Neural progenitor cell (in vitro differentiated cells): ENCODE measurements at regions not wholly inside any gene's neighbourhood (a gene's known extent, or its start where the extent isn't known, plus 50 kb on each side); places are given as distances from the start of the nearest gene placed in this dataset.
"Not testable (repeated sequence)": the region's sequence is repeated elsewhere in the genome, so short reads cannot be mapped to it uniquely, and the experiment has no call there.

Experiments used
- DNase-seq: peaks from one replicate; pipeline ENCODE4 v3.0.0-alpha.2; 2016; ENCODE audit warnings: low spot score
- H2AFZ ChIP-seq: fragments of 200-600 bp; sonication (generic); replicated peaks from 2 replicates; pipeline ENCODE4 v1.6.1; 2016; ENCODE audit warnings: antibody characterized with exemption
- H3F3A ChIP-seq: fragments of 200-600 bp; sonication (generic); 2 replicates; pipeline ENCODE4 v1.6.1; 2016; ENCODE audit warnings: antibody characterized with exemption, low read depth
- H3K27ac ChIP-seq: fragments of 200-600 bp; sonication (generic); 2 replicates; pipeline ENCODE4 v1.5.1; 2016; ENCODE audit warnings: mild to moderate bottlenecking
- H3K27me3 ChIP-seq: fragments of 200-600 bp; sonication (generic); 2 replicates; pipeline ENCODE4 v1.6.1; 2016; ENCODE audit warnings: mild to moderate bottlenecking, moderate library complexity
- H3K36me3 ChIP-seq: fragments of 200-600 bp; sonication (generic); 2 replicates; pipeline ENCODE4 v1.5.1; 2016
- H3K4me1 ChIP-seq: fragments of 200-600 bp; sonication (generic); 2 replicates; pipeline ENCODE4 v1.6.1; 2016; ENCODE audit warnings: mixed run types
- H3K4me2 ChIP-seq: fragments of 200-600 bp; sonication (generic); 2 replicates; pipeline ENCODE4 v1.6.1; 2016
- H3K4me3 ChIP-seq: fragments of 200-600 bp; sonication (generic); 2 replicates; pipeline ENCODE4 v1.5.1; 2016
- H3K79me2 ChIP-seq: fragments of 200-600 bp; sonication (generic); 2 replicates; pipeline ENCODE4 v1.6.1; 2016; ENCODE audit warnings: low read depth
- H3K9ac ChIP-seq: fragments of 200-600 bp; sonication (generic); 2 replicates; pipeline ENCODE4 v1.6.1; 2016
- H3K9me3 ChIP-seq: fragments of 200-600 bp; sonication (generic); 2 replicates; pipeline ENCODE4 v1.5.1; 2016; ENCODE audit warnings: low read depth
- H4K20me1 ChIP-seq: fragments of 200-600 bp; sonication (generic); 2 replicates; pipeline ENCODE4 v1.6.1; 2016; ENCODE audit warnings: low read depth
- H3K27ac Mint-ChIP-seq: 3 replicates; pipeline ENCODE4 v1.8.0; 2021; ENCODE audit warnings: mixed read lengths
- H3K27me3 Mint-ChIP-seq: 2 replicates; pipeline ENCODE4 v1.8.0; 2022; ENCODE audit warnings: low read depth, mild to moderate bottlenecking, inconsistent platforms, moderate library complexity, mixed read lengths; ENCODE audit not compliant: insufficient read depth
- H3K36me3 Mint-ChIP-seq: 3 replicates; pipeline ENCODE4 v1.8.0; 2021; ENCODE audit warnings: mixed read lengths
- H3K4me1 Mint-ChIP-seq: 3 replicates; pipeline ENCODE4 v1.8.0; 2021; ENCODE audit warnings: mixed read lengths
- H3K4me3 Mint-ChIP-seq: 3 replicates; pipeline ENCODE4 v1.8.0; 2021; ENCODE audit warnings: mild to moderate bottlenecking, moderate library complexity, mixed read lengths
- H3K9me3 Mint-ChIP-seq: 3 replicates; pipeline ENCODE4 v1.8.0; 2020; ENCODE audit warnings: mixed read lengths
- CTCF ChIP-seq: fragments of 200-600 bp; sonication (generic); IDR thresholded peaks from 2 replicates; pipeline ENCODE4 v1.5.1; 2017; ENCODE audit warnings: antibody characterized with exemption, mild to moderate bottlenecking
- EZH2 ChIP-seq: fragments of 200-600 bp; sonication (generic); IDR thresholded peaks from 2 replicates; pipeline ENCODE4 v1.6.1; 2017; ENCODE audit warnings: antibody characterized with exemption, mild to moderate bottlenecking, moderate library complexity
- EZH2phosphoT487 ChIP-seq: fragments of 200-600 bp; sonication (generic); IDR thresholded peaks from 2 replicates; pipeline ENCODE4 v1.6.1; 2017; ENCODE audit warnings: antibody characterized with exemption

GRCh38 chr2:161513295-161514032 lies 97.4 kb downstream of the TBR1 start:
- H3K4me3 ChIP-seq, H3K9ac ChIP-seq, H3K79me2 ChIP-seq, H3K4me1 ChIP-seq, H3K4me2 ChIP-seq, H3K36me3 Mint-ChIP-seq, H3K27me3 Mint-ChIP-seq, H3F3A ChIP-seq, H3K36me3 ChIP-seq, H3K27ac ChIP-seq, H3K27me3 ChIP-seq, H3K4me3 Mint-ChIP-seq, H3K9me3 ChIP-seq, H3K4me1 Mint-ChIP-seq, H4K20me1 ChIP-seq, H2AFZ ChIP-seq: not testable (repeated sequence)
- H3K9me3 Mint-ChIP-seq, result peaks cover 20% of the 10 kb centered on the region
- DNase-seq, result peak; percentile 82
- peak overlapping the region; percentile 70 for H3K27ac Mint-ChIP-seq

- Histone ChIP-seq H3K9ac (no peak overlapping the region), H3K4me2 (no peak overlapping the region), H4K20me1 (no peaks in the 10 kb centered on the region), H3K79me2 (no peaks in the 10 kb centered on the region), H3K27me3 (no peaks in the 10 kb centered on the region), H3K36me3 (no peaks in the 10 kb centered on the region), H3F3A (no peaks in the 10 kb centered on the region), H3K27ac (no peak overlapping the region), H3K9me3 (no peaks in the 10 kb centered on the region), H3K4me3 (no peak overlapping the region), H2AFZ (no peak overlapping the region), H3K4me1 (no peaks in the 10 kb centered on the region)
- TF ChIP-seq EZH2phosphoT487, result no peak
- no peak for TF ChIP-seq EZH2
- no peak for TF ChIP-seq CTCF
- H3K9me3 Mint-ChIP-seq, result peaks cover 13% of the 10 kb centered on the region
- no peak for DNase-seq
- H3K27me3 Mint-ChIP-seq, result no peaks in the 10 kb centered on the region
- peaks cover 2% of the 10 kb centered on the region for H3K36me3 Mint-ChIP-seq
- H3K27ac Mint-ChIP-seq, result no peak overlapping the region
- H3K4me1 Mint-ChIP-seq, result no peaks in the 10 kb centered on the region
- H3K4me3 Mint-ChIP-seq, result no peak overlapping the region
These were observed 101.4 kb upstream of the SLC4A10 start for GRCh38 chr2:161522796-161523195.

- no peak overlapping the region for H3K4me2 ChIP-seq
- no peaks in the 10 kb centered on the region for H3K79me2 ChIP-seq
- no peaks in the 10 kb centered on the region for H3K4me1 ChIP-seq
- no peaks in the 10 kb centered on the region for H3K36me3 ChIP-seq
- H4K20me1 ChIP-seq, result no peaks in the 10 kb centered on the region
- Mint-ChIP-seq H3K27ac (no peak overlapping the region), H3K4me3 (no peak overlapping the region), H3K4me1 (no peaks in the 10 kb centered on the region), H3K9me3 (no peaks in the 10 kb centered on the region), H3K27me3 (no peaks in the 10 kb centered on the region), H3K36me3 (no peaks in the 10 kb centered on the region)
- H2AFZ ChIP-seq, result no peak overlapping the region
- no peak for TF ChIP-seq EZH2
- no peak for TF ChIP-seq CTCF
- TF ChIP-seq EZH2phosphoT487, result no peak
- no peaks in the 10 kb centered on the region for H3F3A ChIP-seq
- DNase-seq, result no peak
- no peaks in the 10 kb centered on the region for H3K27me3 ChIP-seq
- no peak overlapping the region for H3K4me3 ChIP-seq
- no peaks in the 10 kb centered on the region for H3K9me3 ChIP-seq
- H3K27ac ChIP-seq, result no peak overlapping the region
- no peak overlapping the region for H3K9ac ChIP-seq
These were observed 91.0 kb upstream of the SLC4A10 start for GRCh38 chr2:161533218-161533617.

GRCh38 chr2:161546635-161547034 lies 77.6 kb upstream of the SLC4A10 start:
- Histone ChIP-seq H3K9me3 (no peaks in the 10 kb centered on the region), H3K27me3 (no peaks in the 10 kb centered on the region), H2AFZ (no peak overlapping the region), H3K36me3 (no peaks in the 10 kb centered on the region), H3K4me1 (no peaks in the 10 kb centered on the region), H3K27ac (no peak overlapping the region), H3K9ac (no peak overlapping the region), H3K79me2 (no peaks in the 10 kb centered on the region), H4K20me1 (no peaks in the 10 kb centered on the region), H3K4me3 (no peak overlapping the region), H3K4me2 (no peak overlapping the region), H3F3A (no peaks in the 10 kb centered on the region)
- Mint-ChIP-seq H3K36me3 (no peaks in the 10 kb centered on the region), H3K4me3 (no peak overlapping the region), H3K27me3 (no peaks in the 10 kb centered on the region), H3K27ac (no peak overlapping the region), H3K9me3 (no peaks in the 10 kb centered on the region), H3K4me1 (no peaks in the 10 kb centered on the region)
- no peak for TF ChIP-seq EZH2phosphoT487
- TF ChIP-seq CTCF, result no peak
- TF ChIP-seq EZH2, result no peak
- no peak for DNase-seq
